Left forelimb (tissue), 1 donor: ENCODE measurements at regions not wholly inside any gene's neighbourhood (a gene's known extent, or its start where the extent isn't known, plus 50 kb on each side); places are given as distances from the start of the nearest gene placed in this dataset.

Experiments
- DNase-seq: peaks from one replicate; pipeline ENCODE4 v3.0.0-alpha.2; 2018; ENCODE audit warnings: low spot score

DNA sequence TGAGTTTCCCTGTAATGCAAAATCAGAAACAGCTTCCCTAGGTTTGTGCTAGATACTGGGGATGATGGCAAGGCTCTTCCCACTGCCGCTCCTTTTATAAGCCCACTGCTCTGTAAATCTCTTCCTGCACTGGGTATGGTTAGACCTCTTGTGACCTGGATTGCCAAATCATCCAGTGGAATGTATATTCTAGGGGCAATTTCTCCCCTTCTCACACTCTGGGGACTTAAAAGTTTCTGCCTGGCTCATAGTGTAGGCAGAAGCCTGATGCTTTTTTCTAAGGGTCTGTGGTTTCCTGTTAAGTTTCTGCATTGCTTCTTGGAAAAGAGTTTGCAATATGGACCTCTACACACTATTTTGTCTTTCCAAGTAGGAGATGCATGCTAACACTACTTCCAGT lies 1582.0 kb upstream of the PCDH20 start:
- DNase-seq, result no peak

DNA sequence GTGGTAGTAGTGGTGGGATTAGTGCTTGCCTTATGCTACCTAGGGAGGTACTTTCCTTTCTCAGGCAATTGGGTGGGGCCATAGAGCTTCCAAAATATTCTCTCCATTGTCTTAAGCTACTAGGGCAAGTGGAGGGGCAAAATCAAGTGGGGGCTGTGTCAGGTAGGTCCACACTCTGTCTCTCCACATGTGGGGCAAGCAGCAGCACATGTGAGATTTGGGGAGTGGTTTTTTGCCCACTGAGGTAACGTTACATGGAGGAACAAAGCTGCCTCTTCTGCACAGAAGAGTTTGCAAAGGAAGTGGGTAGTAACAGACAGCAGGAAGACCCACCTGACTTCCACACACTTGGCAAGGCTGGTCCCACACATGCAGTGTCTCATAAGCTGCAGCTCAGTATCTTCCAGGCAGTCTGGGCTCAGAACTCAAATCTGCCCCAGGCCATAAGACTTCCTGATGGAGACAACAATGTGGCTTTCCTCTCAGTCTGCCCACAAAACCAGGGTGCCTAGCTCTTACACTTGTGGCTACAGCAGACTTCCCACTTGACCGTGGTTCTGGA lies 1581.5 kb upstream of the PCDH20 start:
- no peak for DNase-seq

DNA sequence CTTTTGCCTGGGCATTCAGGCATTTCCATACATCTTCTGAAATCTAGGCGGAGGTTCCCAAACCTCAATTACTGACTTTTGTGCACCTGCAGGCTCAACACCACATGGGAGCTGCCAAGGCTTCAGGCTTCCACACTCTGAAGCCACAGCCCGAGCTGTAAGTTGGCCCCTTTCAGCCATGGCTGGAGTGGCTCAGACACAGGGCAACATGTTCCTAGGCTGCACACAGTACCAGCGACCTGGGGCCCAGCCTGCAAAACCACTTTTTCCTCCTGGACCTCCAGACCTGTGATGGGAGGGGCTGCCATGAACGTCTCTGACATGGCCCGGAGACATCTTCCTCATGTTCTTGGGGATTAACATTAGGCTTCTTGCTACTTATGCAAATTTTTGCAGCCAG lies 1558.2 kb upstream of the PCDH20 start:
- DNase-seq, result no peak

DNA sequence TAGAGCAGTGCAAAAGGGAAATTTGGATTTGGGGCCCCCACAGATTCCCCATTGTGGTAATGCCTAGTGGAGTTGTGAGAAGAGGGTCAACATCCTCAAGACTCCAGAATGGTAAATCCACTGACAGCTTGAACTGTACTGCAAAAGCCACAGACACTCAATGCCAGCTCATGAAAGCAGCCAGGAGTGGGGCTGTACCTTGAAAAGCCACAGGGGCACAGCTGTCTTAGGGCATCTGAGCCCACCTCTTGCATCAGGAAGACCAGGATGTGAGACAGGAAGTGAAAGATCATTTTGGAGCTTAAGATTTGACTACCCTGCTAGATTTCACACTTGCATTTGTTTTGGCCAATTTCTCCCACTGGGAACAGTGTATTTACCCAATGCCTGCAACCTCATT lies 1548.9 kb upstream of the PCDH20 start:
- no peak for DNase-seq

DNA sequence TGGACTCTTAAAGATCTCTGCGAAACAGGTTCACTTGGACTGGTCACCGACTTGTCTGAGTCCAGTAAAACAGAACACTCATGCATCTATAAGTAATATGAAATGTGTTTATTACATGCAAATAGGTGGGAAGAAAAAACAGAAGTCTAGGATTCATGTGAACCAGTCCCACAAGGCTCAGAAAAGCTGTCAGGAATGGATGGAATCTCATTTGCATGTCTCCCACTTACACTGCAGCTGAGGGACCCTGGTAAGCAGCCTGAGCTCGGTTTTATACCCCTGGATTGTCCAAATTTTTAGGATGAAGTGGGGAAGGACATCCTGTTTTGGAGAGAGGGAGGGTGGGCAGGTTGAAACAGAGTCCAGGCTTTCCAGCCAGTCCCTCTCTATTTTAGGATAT lies 1545.1 kb upstream of the PCDH20 start:
- no peak for DNase-seq

DNA sequence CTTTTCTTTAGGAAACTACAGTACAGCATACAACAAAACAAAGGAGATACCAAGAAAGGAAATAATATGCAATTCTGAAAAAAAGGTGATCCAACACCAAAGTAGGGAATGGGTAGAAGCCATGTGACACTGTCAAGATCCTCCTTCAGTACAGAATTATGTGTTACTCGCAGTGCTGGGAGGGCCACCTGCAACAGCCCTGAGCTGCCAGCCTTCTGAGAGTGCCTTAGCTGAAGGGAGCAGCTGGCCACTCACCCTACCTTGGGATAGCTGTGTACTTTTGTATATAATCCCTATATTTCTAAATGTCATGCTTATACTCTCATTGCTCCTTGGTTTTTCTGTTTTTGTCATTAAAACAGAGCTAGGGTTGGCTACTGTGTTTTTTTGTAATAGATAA lies 1518.2 kb upstream of the PCDH20 start:
- DNase-seq, result no peak

DNA sequence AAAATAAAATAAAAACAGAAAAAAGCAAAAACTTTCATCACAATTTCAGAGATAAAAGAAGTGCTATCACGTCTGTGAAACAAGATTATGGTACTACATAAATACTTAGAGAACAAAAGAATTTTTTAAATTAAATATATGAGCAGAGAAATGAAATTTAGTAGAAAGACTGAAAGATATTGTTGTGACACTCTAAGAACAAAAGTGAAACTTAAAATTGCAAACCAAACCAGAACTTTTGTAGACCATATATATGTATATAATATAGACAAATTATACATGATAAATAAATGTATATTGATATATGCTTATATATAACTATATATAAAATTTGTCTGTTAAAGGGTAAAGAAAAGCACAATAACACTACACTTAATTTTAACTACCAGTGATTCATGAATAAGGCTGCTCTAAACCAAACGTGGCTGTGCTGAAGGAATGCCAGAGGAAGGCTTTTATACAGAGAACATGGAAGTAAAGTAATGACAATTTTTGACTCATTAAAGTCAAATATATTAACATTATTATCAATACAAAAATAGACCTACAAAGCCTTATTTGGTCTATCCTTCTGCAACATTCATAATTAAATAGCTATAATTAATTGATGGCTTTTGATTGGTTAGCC lies 1516.7 kb upstream of the PCDH20 start:
- DNase-seq, result no peak

DNA sequence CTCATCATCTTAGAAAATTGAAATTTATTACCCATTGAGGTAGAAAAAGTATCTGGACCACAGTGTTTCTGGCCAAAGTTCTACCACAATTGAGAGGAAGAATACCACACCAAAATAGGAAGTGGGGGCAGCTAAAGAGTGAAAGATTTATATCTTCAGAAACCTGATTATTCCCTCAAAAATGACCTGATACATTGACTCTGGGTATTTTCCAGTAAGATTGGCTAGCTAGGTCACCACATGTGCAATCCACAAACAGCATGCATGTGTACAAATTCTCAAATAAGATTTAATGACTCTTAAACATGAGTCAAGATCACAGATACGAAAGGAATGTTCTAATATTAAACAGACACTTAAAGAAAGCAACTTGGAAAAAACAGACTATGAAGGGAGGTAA lies 1516.2 kb upstream of the PCDH20 start:
- no peak for DNase-seq

DNA sequence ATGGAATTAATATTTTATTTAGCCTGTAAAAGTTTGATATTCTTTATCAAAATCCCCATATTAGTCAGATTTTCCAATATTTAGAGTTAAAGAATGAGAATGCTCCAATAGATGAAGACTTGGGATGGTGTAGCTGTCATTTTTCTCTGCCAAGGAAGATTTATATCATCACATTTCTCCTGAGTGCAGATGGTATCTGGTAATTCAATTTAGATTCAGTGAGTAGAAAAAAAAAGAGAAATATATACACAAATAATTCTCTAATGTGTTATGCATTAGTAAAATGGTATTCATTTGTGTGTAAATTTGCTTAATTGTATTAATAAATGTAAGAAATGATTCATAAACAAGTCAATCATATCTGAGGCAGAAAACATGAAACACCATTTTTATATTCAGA lies 1508.7 kb upstream of the PCDH20 start:
- no peak for DNase-seq

DNA sequence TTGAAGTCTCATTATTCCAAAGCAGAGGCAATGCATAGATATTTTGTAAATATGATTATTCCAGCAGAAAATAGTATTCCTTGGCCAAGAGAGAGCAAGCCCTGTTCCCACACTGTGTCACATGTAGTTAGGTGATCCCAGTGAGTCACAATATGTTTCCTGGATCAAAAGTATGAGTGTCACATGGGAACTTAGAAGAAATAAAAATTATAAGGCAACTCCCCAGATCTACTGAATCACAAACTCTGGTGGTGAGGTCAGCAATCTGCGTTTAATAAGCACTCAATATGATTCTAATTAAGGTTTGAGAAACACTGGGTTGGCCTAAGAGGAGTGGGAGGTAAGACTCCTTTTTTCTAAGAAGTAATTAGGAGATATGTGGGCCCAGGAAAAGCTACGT lies 1504.5 kb upstream of the PCDH20 start:
- DNase-seq, result no peak

DNA sequence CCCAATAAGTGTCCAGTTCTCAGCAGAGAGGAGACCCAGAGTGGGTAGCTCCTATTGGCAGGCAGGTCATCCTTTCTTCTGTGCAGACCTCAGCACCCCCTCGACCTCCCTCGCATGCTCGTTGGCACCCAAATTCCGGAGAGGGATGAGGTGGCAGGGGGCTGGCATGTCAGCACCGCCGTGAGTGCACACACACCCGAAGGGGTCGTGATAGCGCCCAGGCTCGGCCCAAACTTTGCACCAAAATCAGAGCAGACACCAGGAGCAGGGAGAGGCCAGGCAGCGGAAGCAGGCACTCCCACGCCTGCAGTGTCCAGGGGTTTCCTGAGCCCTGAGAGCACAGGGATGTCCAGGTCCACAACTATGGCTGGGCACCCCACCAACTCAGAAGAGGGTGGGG lies 1503.8 kb upstream of the PCDH20 start:
- DNase-seq, result no peak

DNA sequence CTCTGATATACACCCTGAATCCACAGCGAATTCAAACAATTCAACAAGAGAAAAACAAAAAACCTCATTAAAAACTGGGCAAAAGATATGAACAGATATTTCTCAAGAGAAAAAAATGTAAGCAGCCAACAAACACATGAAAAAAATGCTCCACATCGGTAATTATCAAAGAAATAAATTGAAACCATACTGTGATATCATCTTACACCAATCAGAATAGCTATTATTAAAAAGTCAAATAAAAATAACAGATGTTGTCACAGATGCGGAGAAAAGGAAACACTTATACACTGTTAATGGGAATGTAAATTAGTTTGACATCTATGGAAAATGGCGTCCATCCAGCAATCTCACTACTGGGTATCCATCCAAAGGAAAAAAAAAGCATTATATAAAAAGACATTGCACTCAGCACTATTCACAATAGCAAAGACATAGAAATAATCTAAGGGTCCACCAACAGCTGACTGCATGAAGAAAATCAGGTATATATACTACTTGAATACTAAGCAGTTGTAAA lies 1495.0 kb upstream of the PCDH20 start:
- no peak for DNase-seq

DNA sequence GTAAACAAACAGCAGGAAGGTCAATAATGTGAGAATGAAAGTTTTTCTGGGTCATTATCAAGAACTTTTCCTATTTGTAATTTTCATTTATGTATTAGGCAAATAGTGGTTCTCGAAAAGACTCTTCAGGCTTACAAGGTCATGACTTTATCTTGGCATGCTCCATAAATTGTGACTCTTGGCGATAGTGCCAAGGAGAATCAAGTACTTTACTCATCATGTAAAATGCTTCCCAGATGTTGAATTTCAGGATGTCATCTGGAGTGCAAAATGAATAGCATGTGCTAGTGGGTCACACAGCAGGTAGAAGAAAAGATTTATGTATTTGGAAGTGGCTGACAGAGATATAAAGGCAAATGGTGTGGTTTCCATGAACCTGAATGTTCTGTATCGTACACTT lies 1492.7 kb upstream of the PCDH20 start:
- DNase-seq, result no peak

DNA sequence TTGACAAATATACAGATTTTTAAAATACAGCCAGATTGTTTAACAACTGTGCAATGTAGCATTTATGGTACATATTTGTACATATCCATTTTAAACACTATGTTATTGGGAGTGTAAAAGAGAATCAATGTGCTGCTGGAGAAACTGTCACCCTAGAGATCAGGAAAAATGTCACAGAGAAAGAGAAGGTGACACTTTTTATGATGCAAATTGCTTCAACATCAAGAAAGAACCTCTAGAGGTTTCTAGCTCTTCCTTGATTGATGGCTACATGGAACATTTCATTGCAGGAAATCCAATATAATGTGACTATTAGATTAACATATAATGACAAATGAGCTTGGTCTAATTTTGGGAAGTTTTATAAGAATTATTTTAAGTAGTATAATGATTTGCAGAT lies 1491.2 kb upstream of the PCDH20 start:
- no peak for DNase-seq

DNA sequence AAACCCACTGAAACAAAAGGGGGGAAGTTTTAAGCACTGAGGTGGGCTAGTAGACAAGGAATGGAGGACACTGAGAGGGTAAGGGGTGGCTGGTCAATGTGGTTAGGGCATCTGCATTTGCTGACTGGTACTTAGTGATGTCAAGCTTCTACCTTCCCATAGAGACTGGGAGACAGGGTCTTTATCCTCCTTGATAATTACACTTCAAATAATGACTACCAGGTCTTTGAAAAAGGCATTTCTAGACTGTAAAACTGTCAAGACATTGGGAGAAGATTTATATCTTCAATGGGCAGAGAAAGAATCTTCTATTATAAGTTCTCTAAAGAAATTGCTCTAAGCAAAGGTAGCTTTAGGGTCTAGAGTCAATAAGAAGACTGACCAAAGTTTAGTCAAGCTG lies 1490.8 kb upstream of the PCDH20 start:
- no peak for DNase-seq

DNA sequence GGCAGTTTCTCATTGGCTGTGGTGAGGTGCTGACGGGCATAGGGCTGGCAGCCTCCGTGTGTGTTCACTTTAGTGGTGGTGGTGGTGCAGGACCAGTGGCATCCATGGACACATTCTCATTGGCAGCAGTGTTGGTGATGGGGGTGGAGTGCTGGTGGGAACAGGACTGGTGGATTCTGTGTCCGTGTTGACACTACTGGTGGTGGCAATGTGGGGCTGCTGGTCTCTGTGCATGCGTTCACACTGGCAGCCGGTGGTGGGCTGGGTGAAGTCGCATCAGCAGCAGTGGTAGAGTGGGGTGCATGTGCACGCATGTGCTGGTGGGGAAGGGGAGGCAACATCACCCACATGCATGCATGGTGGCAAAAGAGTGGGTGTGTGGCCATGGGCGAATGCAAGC lies 1471.4 kb upstream of the PCDH20 start:
- no peak for DNase-seq

DNA sequence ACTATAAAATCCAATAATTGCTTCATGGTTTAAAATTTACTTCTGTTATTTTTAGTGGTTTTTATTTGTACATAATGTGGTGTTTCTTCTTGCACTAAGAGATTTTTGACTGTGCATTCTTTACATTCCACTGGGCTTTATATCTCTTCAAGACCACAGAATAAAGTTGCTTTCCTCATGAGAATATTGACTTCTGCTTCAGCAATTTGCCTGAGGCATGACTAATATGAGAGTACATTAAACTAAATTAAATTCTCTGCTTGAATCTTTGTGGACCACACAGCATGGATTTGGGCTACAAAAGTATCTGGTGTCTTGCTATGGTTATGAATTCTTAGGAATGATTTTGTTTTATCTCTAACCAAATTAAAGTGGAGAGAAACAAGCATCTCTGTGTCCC lies 1463.4 kb upstream of the PCDH20 start:
- DNase-seq, result no peak

DNA sequence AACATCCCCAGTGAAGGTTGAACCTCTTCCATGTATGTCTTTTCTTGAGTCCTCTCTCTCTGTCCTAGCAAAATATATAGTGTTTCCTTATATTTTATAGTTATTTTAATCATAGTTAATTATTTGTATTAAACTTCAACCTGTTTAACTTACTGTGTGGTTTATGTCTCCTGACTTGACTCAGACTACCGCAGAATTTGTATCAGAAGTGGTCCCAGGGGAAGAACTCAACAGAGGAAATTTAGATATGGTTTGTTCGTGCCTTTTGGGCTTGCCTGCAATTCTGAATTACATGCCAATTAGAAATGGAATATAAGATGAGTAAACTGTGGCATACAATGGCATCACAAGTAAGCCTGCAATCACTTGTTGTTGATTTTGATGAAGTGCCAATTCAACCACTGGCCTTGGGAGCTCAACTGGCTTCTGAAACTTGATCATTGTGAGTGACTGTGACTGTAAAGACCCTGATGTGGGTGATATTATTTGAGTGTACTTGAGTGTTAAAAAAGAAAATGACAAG lies 1459.5 kb upstream of the PCDH20 start:
- DNase-seq, result no peak

DNA sequence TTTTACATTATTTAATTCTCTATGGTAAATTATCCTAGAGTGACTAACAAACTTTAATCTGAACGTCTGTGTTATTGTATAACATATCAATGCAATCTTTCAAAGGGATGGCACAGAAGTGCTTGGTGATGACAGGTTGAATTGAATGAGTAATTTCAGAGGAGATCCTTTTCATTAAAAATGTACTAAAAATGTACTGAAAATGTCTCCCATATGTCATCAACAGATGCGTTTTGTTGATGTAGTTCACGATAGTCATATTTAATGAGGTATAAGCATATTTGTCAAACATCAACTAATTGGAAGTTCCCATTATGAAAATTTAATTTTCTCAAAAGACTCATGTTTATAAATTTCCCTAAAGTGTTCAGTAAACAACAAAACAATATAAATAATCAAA lies 1434.7 kb upstream of the PCDH20 start:
- no peak for DNase-seq

DNA sequence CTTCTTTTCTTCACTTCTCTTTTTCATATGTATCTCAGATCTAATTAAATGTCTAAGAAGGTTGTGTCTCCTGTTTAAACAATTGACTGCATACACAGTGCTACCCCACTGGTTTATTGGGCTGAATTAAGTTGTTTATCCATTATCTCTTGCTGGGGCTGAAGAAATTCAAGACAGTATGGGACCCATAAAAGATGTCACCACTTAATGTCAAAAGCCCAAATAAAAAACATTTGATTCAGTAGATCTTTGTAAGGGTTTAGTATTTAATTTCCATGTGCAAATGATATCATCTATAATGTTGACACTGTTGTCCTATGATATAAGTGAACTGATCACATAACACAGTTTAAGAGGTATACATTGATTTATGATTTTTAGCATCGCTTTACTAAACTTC lies 1431.9 kb upstream of the PCDH20 start:
- DNase-seq, result no peak

DNA sequence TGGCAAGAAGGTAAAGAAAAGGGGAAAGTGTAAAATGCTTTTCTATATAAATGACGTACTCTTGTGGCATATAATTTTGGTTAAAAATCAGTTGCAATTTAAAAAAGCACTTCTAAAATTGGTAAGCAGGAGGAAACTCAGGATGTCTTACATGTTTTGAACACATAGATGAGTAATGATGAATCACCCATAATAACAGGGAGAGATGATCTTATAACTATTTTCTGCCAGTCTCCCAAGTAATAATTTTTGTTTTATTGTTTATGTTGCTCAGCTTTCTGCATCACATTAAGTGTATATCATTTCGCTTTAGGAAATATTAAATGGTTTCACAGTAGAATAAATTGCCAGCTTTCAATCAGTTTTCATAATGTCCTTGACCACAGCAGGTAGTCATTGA lies 1430.7 kb upstream of the PCDH20 start:
- no peak for DNase-seq

DNA sequence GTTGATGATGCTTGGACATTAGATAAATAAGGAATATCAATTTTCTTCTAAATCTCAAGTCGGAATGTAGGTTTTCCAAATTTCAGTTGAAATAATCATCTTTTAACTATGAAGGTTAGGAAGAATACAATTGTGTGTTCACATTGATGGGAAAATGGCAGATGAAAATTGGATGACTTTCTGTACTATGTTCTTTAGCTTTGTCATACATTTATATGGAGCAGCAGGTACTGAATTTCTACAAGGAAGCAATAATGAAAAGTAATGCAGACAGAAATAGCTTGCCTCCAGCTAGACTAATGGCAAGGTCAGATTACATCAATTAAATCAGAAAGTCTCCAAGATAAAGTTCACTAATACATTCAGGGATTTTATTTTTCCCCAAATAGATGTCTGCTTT lies 1423.7 kb upstream of the PCDH20 start:
- no peak for DNase-seq

DNA sequence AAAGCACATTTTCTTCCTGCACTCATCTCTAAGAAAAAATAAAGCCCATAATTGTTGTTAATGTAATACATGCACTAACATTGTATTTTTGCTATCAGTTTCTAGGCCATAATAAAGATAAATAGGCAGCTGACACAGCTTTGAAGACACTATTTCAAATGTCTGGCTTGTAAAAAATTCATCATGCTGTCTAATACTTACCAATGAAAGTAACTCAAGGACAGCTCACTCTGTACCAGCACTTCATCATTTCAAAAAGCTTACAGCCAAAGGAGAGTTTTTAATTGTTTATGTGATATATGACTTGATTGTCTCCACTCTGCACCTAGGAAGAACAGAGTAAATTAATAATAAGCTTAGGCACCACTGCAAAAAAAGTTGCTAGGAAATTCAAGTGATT lies 1423.3 kb upstream of the PCDH20 start:
- DNase-seq, result no peak

DNA sequence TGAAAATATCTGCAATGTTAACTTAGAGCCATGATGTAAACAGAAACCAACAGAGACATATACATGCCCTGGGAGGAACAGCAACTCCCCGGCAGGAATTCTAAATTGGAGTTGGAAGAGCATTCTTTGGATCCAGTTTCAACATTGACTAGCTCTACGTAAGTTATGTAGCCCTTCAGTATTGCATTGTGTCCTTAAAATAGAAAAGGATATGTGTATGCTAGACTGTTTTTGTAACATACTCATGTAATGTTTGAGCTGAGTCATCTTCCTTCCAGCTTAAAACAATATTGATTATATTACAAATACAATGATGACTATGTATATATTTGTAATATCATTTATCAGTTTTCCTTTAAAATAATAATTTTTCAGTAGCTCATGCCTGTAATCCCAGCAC lies 1422.2 kb upstream of the PCDH20 start:
- no peak for DNase-seq
